ENCODE measurements at regions not wholly inside any gene's neighbourhood (a gene's known extent, or its start where the extent isn't known, plus 50 kb on each side); places are given as distances from the start of the nearest gene placed in this dataset.

DNA sequence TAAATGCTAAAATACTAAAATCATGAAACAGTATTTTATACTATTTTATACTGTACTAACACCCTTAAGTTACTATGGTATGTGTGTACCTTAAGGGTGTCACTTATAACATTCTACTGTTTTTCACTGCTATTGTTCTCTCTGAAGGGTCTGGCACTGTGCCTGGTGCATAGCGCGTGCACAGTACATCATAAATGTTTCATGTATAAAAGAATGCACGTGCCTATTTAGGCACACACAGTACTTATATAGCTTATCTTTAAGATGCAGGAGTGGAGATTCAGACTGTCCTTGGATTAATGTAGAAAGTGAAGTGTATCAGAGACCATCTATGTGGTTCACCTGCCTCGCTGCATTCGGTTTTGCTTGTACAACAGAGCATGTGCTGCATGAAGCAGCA lies 64.0 kb upstream of the SGK1 start:
- Histone ChIP-seq H3K4me3 (ENCODE audit: low read depth, low read length) (no peak overlapping the region), H3K27me3 (ENCODE audit: control insufficient read depth, insufficient read depth, low read length) (no peaks in the 10 kb centered on the region), H3K36me3 (ENCODE audit: control insufficient read depth, insufficient read depth, low read length) (no peaks in the 10 kb centered on the region)
- DNase-seq (ENCODE audit: low read depth) = no peak
- TF ChIP-seq, protein P1, sequence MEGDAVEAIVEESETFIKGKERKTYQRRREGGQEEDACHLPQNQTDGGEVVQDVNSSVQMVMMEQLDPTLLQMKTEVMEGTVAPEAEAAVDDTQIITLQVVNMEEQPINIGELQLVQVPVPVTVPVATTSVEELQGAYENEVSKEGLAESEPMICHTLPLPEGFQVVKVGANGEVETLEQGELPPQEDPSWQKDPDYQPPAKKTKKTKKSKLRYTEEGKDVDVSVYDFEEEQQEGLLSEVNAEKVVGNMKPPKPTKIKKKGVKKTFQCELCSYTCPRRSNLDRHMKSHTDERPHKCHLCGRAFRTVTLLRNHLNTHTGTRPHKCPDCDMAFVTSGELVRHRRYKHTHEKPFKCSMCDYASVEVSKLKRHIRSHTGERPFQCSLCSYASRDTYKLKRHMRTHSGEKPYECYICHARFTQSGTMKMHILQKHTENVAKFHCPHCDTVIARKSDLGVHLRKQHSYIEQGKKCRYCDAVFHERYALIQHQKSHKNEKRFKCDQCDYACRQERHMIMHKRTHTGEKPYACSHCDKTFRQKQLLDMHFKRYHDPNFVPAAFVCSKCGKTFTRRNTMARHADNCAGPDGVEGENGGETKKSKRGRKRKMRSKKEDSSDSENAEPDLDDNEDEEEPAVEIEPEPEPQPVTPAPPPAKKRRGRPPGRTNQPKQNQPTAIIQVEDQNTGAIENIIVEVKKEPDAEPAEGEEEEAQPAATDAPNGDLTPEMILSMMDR (IDR thresholded peaks at IDR 0.05; ENCODE audit: insufficient read depth, low read length, poor library complexity, severe bottlenecking) = no peak

DNA sequence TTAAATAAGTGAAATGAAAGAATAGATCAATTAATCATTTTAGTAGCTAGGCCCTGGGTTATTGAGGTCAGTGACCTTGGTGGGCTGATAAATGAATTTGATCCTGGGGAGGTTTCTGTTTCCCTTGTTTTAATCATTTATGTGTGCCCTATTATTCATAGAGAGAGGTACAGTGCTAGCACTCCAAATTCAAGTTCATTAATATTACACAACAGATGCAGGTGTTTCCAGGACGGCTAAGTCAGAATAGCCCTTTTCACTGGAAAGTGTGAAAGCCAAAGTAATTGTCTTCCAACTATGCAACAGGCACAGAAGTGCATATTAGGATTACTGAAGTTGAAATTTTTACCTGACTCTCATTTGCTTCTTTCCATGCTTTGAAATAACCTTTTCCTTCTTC lies 61.7 kb upstream of the SGK1 start:
- TF ChIP-seq, protein P1 (IDR thresholded peaks at IDR 0.05; ENCODE audit: insufficient read depth, low read length, poor library complexity, severe bottlenecking) = no peak
- Histone ChIP-seq H3K36me3 (ENCODE audit: control insufficient read depth, insufficient read depth, low read length) (no peaks in the 10 kb centered on the region), H3K27me3 (ENCODE audit: control insufficient read depth, insufficient read depth, low read length) (no peaks in the 10 kb centered on the region), H3K4me3 (ENCODE audit: low read depth, low read length) (no peak overlapping the region)
- DNase-seq (ENCODE audit: low read depth) = no peak

DNA sequence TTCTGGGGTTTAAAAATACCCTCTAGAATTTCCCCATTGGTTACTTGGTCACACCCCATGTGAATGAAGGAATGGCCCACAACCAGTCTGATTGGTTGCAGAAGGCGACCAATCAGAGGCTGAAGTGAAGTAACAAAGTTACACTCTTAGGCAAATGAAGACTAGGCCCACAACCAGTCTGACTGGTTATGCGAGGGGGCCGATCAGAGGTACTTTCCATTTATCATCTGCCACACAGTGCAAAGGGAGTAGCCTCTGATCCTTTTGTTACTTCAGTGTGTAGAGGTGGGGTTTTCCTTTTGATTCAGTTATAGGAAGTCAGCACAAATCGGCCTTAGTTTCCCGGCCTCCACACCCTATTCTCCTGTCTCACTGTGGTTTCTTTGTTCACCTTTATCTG lies 61.2 kb upstream of the SGK1 start:
- DNase-seq (ENCODE audit: low read depth) = no peak
- TF ChIP-seq, protein P1 (IDR thresholded peaks at IDR 0.05; ENCODE audit: insufficient read depth, low read length, poor library complexity, severe bottlenecking) = no peak
- H3K27me3 ChIP-seq (ENCODE audit: control insufficient read depth, insufficient read depth, low read length) = no peaks in the 10 kb centered on the region
- no peaks in the 10 kb centered on the region for H3K36me3 ChIP-seq (ENCODE audit: control insufficient read depth, insufficient read depth, low read length)
- no peak overlapping the region for H3K4me3 ChIP-seq (ENCODE audit: low read depth, low read length)

DNA sequence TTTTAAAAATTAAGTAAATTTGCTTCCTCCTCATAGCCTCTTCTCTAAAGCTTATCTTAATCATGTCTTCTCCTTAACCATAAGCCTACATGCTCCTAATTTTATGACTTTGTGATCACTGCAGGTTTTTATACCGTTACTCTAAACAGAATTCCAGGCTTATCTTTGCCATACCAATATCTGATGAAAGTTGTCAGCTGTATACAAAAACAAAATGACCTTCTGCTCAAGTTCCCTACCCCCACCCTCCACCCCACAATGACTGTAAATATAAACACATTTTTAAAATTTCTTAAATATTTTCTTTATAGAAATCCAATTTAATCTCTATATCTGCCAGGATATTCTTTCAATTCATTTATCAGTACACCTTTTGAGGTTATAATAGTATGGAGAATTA lies 60.5 kb upstream of the SGK1 start:
- DNase-seq (ENCODE audit: low read depth) = no peak
- no peak overlapping the region for H3K4me3 ChIP-seq (ENCODE audit: low read depth, low read length)
- no peaks in the 10 kb centered on the region for H3K36me3 ChIP-seq (ENCODE audit: control insufficient read depth, insufficient read depth, low read length)
- TF ChIP-seq, protein P1 (IDR thresholded peaks at IDR 0.05; ENCODE audit: insufficient read depth, low read length, poor library complexity, severe bottlenecking) = no peak
- H3K27me3 ChIP-seq (ENCODE audit: control insufficient read depth, insufficient read depth, low read length) = no peaks in the 10 kb centered on the region

DNA sequence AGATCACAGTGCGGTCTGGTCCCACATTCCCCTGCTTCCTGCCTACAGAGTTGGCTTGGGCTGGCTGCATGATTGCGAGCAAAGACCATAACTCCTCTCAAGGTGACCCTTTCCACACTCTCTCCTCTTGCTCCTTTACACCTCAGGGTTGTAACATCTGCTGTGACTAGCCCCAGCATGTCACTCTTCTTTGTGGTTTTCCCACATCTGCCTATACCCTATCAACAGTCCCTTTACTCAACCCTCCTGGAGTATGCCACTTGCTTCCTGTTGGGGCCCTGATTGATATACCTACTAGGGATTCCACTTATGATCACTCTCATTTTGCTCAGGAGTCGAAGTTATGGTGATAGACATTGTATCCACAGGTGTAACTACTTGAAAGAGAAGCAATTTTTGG lies 58.9 kb upstream of the SGK1 start:
- DNase-seq (ENCODE audit: low read depth) = no peak
- H3K36me3 ChIP-seq (ENCODE audit: control insufficient read depth, insufficient read depth, low read length) = no peaks in the 10 kb centered on the region
- no peak overlapping the region for H3K4me3 ChIP-seq (ENCODE audit: low read depth, low read length)
- H3K27me3 ChIP-seq (ENCODE audit: control insufficient read depth, insufficient read depth, low read length) = no peaks in the 10 kb centered on the region
- TF ChIP-seq, protein P1 (IDR thresholded peaks at IDR 0.05; ENCODE audit: insufficient read depth, low read length, poor library complexity, severe bottlenecking) = no peak

DNA sequence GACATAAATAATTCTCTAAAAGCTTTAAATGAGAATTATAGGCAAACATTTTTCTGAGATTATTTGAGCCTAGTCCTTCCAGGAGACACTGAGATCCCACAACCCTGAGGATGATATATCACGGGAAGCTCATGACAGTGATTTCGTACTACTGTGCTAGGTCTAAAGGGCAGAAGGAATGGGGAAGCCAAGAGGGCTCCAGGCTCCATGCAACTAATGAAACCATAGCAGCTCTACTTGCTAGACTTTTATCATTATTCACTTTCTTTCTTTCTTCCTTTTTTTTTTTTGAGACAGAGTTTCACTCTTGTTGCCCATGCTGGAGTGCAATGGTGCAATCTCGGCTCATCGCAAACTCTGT lies 57.3 kb upstream of the SGK1 start:
- TF ChIP-seq, protein P1 (IDR thresholded peaks at IDR 0.05; ENCODE audit: insufficient read depth, low read length, poor library complexity, severe bottlenecking) = no peak
- no peak overlapping the region for H3K4me3 ChIP-seq (ENCODE audit: low read depth, low read length)
- H3K36me3 ChIP-seq (ENCODE audit: control insufficient read depth, insufficient read depth, low read length) = no peaks in the 10 kb centered on the region
- no peaks in the 10 kb centered on the region for H3K27me3 ChIP-seq (ENCODE audit: control insufficient read depth, insufficient read depth, low read length)
- DNase-seq (ENCODE audit: low read depth) = no peak
